Neural crest cell (in vitro differentiated cells): ENCODE measurements at regions not wholly inside any gene's neighbourhood (a gene's known extent, or its start where the extent isn't known, plus 50 kb on each side); places are given as distances from the start of the nearest gene placed in this dataset.

Experiments
- DNase-seq: peaks from one replicate; pipeline ENCODE4 v3.0.0; 2021; ENCODE audit warnings: low read depth, mixed read lengths, low spot score
- H3K27ac Mint-ChIP-seq: one replicate; pipeline ENCODE4 v1.8.0; 2021; ENCODE audit warnings: mild to moderate bottlenecking, mixed read lengths; ENCODE audit not compliant: unreplicated experiment
- H3K27me3 Mint-ChIP-seq: 2 replicates; pipeline ENCODE4 v1.8.0; 2021; ENCODE audit warnings: low read depth, mild to moderate bottlenecking, mixed read lengths
- H3K36me3 Mint-ChIP-seq: 2 replicates; pipeline ENCODE4 v1.8.0; 2021; ENCODE audit warnings: low read depth, mild to moderate bottlenecking, mixed read lengths
- H3K4me1 Mint-ChIP-seq: 2 replicates; pipeline ENCODE4 v1.8.0; 2021; ENCODE audit warnings: mixed read lengths
- H3K4me3 Mint-ChIP-seq: one replicate; pipeline ENCODE4 v1.8.0; 2021; ENCODE audit warnings: mild to moderate bottlenecking, mixed read lengths
- H3K9me3 Mint-ChIP-seq: 2 replicates; pipeline ENCODE4 v1.8.0; 2021; ENCODE audit warnings: mixed read lengths
- TF ChIP-seq, protein P1 (sequence below): fragments of 200-600 bp; sonication (generic); conservative IDR thresholded peaks from 2 replicates; pipeline ENCODE4 v1.5.0; 2021; ENCODE audit warnings: antibody characterized with exemption, mild to moderate bottlenecking

DNA sequence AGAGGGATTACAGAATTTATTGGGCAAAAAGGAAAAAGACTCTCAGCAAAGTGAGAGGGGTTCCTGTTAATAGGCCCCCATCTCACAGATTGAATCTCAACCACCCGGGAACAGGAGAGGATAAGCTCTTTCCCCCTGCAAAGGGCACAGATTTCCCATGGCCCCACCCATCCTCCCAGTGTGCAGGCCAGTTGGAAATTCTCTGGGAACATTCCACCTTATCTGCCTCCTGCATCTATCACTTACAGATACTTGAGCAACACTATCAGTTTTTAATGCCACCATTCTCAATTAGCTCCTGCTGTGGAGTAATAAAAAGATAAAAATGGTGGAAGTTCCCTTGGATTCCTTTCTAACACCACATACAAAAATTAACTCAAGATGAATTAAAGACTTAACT is 350.0 kb upstream of the BCHE start:
- no peak for DNase-seq
- no peak overlapping the region for H3K4me3 Mint-ChIP-seq
- H3K27me3 Mint-ChIP-seq, result no peaks in the 10 kb centered on the region
- TF ChIP-seq, protein P1, sequence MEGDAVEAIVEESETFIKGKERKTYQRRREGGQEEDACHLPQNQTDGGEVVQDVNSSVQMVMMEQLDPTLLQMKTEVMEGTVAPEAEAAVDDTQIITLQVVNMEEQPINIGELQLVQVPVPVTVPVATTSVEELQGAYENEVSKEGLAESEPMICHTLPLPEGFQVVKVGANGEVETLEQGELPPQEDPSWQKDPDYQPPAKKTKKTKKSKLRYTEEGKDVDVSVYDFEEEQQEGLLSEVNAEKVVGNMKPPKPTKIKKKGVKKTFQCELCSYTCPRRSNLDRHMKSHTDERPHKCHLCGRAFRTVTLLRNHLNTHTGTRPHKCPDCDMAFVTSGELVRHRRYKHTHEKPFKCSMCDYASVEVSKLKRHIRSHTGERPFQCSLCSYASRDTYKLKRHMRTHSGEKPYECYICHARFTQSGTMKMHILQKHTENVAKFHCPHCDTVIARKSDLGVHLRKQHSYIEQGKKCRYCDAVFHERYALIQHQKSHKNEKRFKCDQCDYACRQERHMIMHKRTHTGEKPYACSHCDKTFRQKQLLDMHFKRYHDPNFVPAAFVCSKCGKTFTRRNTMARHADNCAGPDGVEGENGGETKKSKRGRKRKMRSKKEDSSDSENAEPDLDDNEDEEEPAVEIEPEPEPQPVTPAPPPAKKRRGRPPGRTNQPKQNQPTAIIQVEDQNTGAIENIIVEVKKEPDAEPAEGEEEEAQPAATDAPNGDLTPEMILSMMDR, result no peak
- H3K36me3 Mint-ChIP-seq, result no peaks in the 10 kb centered on the region
- no peaks in the 10 kb centered on the region for H3K9me3 Mint-ChIP-seq
- H3K27ac Mint-ChIP-seq, result no peak overlapping the region
- peaks cover 5% of the 10 kb centered on the region for H3K4me1 Mint-ChIP-seq

DNA sequence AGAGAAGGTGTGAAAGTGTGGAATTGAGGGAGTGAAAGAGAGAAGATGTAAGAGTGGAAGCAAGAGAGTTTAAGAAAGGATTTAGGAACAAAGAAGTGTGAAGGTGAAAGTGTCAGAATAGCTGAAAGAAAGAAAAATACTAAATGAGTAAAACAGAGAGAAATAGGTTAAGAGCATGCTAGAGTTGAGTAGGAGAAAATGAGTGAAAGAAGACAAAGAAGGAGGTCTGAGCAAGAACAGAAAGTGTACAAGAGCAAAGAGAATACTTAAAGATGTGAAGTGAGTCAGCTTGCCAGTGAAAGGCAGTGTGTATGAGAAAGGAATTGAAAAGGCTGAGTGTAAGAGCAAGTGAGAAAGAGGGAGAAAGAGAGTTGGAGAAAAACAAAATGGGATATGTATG is 348.8 kb upstream of the BCHE start:
- Mint-ChIP-seq H3K4me3 (no peak overlapping the region), H3K4me1 (peaks cover 5% of the 10 kb centered on the region), H3K36me3 (no peaks in the 10 kb centered on the region), H3K27ac (no peak overlapping the region), H3K27me3 (no peaks in the 10 kb centered on the region), H3K9me3 (no peaks in the 10 kb centered on the region)
- TF ChIP-seq, protein P1, result no peak
- no peak for DNase-seq

DNA sequence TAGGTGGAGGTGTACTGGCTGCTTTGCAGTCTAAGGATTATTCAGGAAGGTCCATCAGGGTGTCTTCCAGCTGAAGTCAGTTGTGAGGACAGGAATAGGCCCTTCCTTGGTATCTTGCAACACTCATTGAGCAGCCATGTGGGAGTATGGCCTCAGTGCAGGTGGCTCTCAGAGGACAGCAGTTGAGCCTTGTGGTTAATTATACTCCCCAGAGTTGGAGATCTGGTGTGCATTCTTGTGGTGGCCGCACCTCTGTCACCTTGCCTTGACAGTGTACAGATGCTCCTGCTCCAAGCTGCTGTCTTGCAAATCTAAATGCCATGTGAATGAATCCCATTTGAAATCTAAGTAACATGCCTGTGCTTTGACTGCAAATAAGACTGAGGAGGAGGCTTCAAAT is 339.9 kb upstream of the BCHE start:
- no peak for DNase-seq
- no peaks in the 10 kb centered on the region for H3K36me3 Mint-ChIP-seq
- H3K4me1 Mint-ChIP-seq, result no peaks in the 10 kb centered on the region
- H3K4me3 Mint-ChIP-seq, result no peak overlapping the region
- no peaks in the 10 kb centered on the region for H3K27me3 Mint-ChIP-seq
- no peak overlapping the region for H3K27ac Mint-ChIP-seq
- TF ChIP-seq, protein P1, result no peak
- H3K9me3 Mint-ChIP-seq, result no peaks in the 10 kb centered on the region

DNA sequence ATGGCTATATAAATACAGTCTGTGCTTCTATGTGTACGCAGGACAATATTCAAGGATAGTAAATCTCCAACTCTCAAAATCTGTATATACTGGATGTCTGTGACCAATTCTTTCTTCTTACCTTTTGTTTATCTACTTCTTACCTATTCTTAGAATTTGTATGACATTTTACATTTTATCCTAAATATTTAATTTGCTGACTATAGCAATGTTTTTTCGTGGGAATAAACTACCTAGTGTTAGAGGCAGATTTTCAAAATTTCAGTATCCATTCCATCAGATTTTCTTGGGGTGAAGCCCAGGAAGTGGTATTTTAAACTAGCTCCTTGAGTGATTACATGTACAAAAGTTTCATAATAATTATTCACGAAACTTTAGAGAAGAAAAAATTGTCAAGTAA is 334.5 kb upstream of the BCHE start:
- no peaks in the 10 kb centered on the region for H3K36me3 Mint-ChIP-seq
- H3K27ac Mint-ChIP-seq, result no peak overlapping the region
- H3K9me3 Mint-ChIP-seq, result no peaks in the 10 kb centered on the region
- no peaks in the 10 kb centered on the region for H3K27me3 Mint-ChIP-seq
- no peak for DNase-seq
- TF ChIP-seq, protein P1, result no peak
- no peaks in the 10 kb centered on the region for H3K4me1 Mint-ChIP-seq
- H3K4me3 Mint-ChIP-seq, result no peak overlapping the region

DNA sequence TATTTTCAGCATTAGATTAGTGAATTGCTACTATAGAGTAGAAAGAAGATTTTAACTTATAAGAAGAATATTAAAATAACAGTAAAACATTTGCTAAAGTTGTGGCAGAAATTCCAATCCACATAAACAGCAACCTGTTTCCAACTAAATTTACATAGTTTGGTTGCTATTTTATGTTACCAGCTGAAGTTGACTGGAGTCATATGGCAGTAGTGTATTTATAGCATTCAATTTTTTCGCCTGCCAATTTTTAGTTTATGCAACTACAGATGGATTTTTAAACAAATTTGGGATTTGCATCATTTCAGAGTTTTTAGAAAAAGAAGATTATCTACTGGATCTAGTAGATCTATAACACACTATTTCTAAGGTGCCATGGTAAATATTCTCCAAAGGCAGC is 332.5 kb upstream of the BCHE start:
- H3K4me1 Mint-ChIP-seq, result no peaks in the 10 kb centered on the region
- no peak overlapping the region for H3K4me3 Mint-ChIP-seq
- H3K27me3 Mint-ChIP-seq, result no peaks in the 10 kb centered on the region
- TF ChIP-seq, protein P1, result no peak
- H3K36me3 Mint-ChIP-seq, result no peaks in the 10 kb centered on the region
- no peak overlapping the region for H3K27ac Mint-ChIP-seq
- H3K9me3 Mint-ChIP-seq, result peaks cover 3% of the 10 kb centered on the region
- DNase-seq, result no peak

DNA sequence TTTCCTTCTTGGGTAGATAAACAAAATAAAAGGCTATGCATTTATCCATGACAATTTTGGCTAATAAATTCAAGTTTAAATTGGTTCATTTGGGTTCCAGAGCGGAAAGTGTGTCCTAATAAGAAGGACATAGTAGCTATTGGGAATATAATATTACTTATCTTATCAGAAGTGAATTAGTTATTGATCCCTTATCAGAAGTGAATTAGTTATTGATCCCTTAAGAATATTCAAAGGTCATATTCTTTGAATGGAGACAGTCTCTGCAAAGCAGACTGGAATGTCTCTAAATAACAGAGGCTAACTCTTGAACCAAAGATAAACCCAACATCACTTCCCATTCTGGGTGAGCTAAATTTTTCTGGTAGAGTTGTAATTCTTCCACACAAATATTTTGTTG is 290.7 kb upstream of the BCHE start:
- H3K27ac Mint-ChIP-seq, result no peak overlapping the region
- TF ChIP-seq, protein P1, result no peak
- peaks cover 18% of the 10 kb centered on the region for H3K9me3 Mint-ChIP-seq
- H3K27me3 Mint-ChIP-seq, result no peaks in the 10 kb centered on the region
- peaks cover 2% of the 10 kb centered on the region for H3K4me1 Mint-ChIP-seq
- DNase-seq, result no peak
- no peaks in the 10 kb centered on the region for H3K36me3 Mint-ChIP-seq
- H3K4me3 Mint-ChIP-seq, result no peak overlapping the region
